Mesendoderm (in vitro differentiated cells): ENCODE measurements at regions not wholly inside any gene's neighbourhood (a gene's known extent, or its start where the extent isn't known, plus 50 kb on each side); places are given as distances from the start of the nearest gene placed in this dataset.

Experiments
- DNase-seq: peaks from one replicate; pipeline ENCODE4 v3.0.0; 2013
- H2AK5ac ChIP-seq: 2 replicates; pipeline ENCODE4 v1.6.1; 2013; ENCODE audit warnings: low read length, inconsistent platforms
- H2BK120ac ChIP-seq: 2 replicates; pipeline ENCODE4 v1.6.1; 2013; ENCODE audit warnings: low read depth, mild to moderate bottlenecking, low read length, moderate library complexity, mixed read lengths
- H2BK15ac ChIP-seq: replicated peaks from 2 replicates; pipeline ENCODE4 v1.6.1; 2013; ENCODE audit warnings: low read depth, mild to moderate bottlenecking, moderate library complexity
- H2BK5ac ChIP-seq: 2 replicates; pipeline ENCODE4 v1.6.1; 2013; ENCODE audit warnings: low read length, inconsistent platforms
- H3K18ac ChIP-seq: 2 replicates; pipeline ENCODE4 v1.6.1; 2013; ENCODE audit warnings: mild to moderate bottlenecking, low read length, mixed read lengths
- H3K23ac ChIP-seq: one replicate; pipeline ENCODE4 v1.6.1; 2013; ENCODE audit warnings: low read length
- H3K27ac ChIP-seq: 2 replicates; pipeline ENCODE4 v1.5.1; 2013; ENCODE audit warnings: low read depth, mild to moderate bottlenecking, inconsistent platforms, low read length, moderate library complexity
- H3K27me3 ChIP-seq: 2 replicates; pipeline ENCODE4 v1.6.1; 2013; ENCODE audit warnings: low read length, control low read depth, mild to moderate bottlenecking, inconsistent platforms; ENCODE audit not compliant: insufficient read depth, poor library complexity
- H3K36me3 ChIP-seq: 2 replicates; pipeline ENCODE4 v1.6.1; 2013; ENCODE audit warnings: low read length, inconsistent platforms; ENCODE audit not compliant: control insufficient read depth, insufficient read depth
- H3K4ac ChIP-seq: one replicate; pipeline ENCODE4 v1.6.1; 2013; ENCODE audit warnings: low read depth, mild to moderate bottlenecking, low read length, moderate library complexity
- H3K4me1 ChIP-seq: 2 replicates; pipeline ENCODE4 v1.6.1; 2013; ENCODE audit warnings: low read depth, low read length, inconsistent platforms; ENCODE audit not compliant: control insufficient read depth
- H3K4me2 ChIP-seq: 2 replicates; pipeline ENCODE4 v1.6.1; 2013; ENCODE audit warnings: low read length
- H3K4me3 ChIP-seq: 2 replicates; pipeline ENCODE4 v1.5.1; 2013; ENCODE audit warnings: mild to moderate bottlenecking, low read length
- H3K56ac ChIP-seq: one replicate; pipeline ENCODE4 v1.6.1; 2013; ENCODE audit warnings: low read length
- H3K79me1 ChIP-seq: 2 replicates; pipeline ENCODE4 v1.6.1; 2013; ENCODE audit warnings: low read length, inconsistent platforms
- H3K79me2 ChIP-seq: 2 replicates; pipeline ENCODE4 v1.6.1; 2013; ENCODE audit warnings: mild to moderate bottlenecking, low read length; ENCODE audit not compliant: control insufficient read depth, insufficient read depth
- H3K9ac ChIP-seq: 2 replicates; pipeline ENCODE4 v1.6.1; 2013; ENCODE audit warnings: low read length, inconsistent platforms
- H4K5ac ChIP-seq: one replicate; pipeline ENCODE4 v1.6.1; 2013; ENCODE audit warnings: low read length
- H4K8ac ChIP-seq: one replicate; pipeline ENCODE4 v1.6.1; 2013; ENCODE audit warnings: low read depth, mild to moderate bottlenecking, control low read depth, low read length, moderate library complexity
- WGBS: extraction: QIAGEN DNeasy Blood & Tissue Kit; methylation state at CpG from one replicate; pipeline ENCODE4 v1.1.7; 2013; ENCODE audit warnings: low lambda C conversion rate, missing lambda C conversion rate; ENCODE audit not compliant: insufficient coverage; ENCODE audit errors: extremely low coverage; 5-methylcytosine and 5-hydroxymethylcytosine counted together

DNA sequence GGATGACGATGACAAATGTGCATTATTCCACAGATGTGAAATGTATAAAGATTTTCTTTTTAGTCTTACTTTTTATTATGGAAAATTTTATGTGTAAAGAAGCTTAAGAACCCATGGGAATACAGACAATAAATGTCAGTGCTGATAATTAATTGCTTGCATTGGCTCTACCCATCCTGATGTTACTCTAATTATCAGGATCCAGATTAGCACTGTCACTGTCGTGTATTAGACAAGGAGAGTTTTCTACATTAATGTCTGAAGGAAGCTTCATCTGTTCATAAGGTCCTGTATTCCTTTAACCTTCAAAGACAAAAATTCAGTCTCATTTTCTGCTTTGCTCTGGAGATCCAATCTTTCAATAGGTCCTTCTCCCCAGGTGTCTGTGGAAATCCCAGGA lies 259.1 kb upstream of the ADAMTS5 start:
- Histone ChIP-seq H3K18ac (no peak overlapping the region), H3K27ac (no peak overlapping the region), H2BK15ac (no peak overlapping the region), H2BK5ac (no peak overlapping the region), H3K27me3 (no peaks in the 10 kb centered on the region), H3K4me3 (no peak overlapping the region), H3K56ac (no peak overlapping the region), H3K79me1 (no peaks in the 10 kb centered on the region), H3K79me2 (no peaks in the 10 kb centered on the region), H3K9ac (no peak overlapping the region), H3K4me1 (no peaks in the 10 kb centered on the region), H3K4me2 (no peak overlapping the region), H3K36me3 (no peaks in the 10 kb centered on the region), H3K4ac (no peak overlapping the region), H2BK120ac (no peak overlapping the region), H3K23ac (no peak overlapping the region), H2AK5ac (no peak overlapping the region), H4K8ac (no peak overlapping the region), H4K5ac (no peak overlapping the region)
- WGBS: no CpG with 5 or more reads among the region's 2 CpGs
- no peak for DNase-seq

GRCh38 chr21:27225151-27225550 lies 258.3 kb upstream of the ADAMTS5 start:
- Histone ChIP-seq H4K8ac (no peak overlapping the region), H3K9ac (no peak overlapping the region), H3K18ac (no peak overlapping the region), H3K27me3 (no peaks in the 10 kb centered on the region), H2BK5ac (no peak overlapping the region), H3K23ac (no peak overlapping the region), H3K79me1 (no peaks in the 10 kb centered on the region), H3K4me3 (no peak overlapping the region), H3K56ac (no peak overlapping the region), H3K4me2 (no peak overlapping the region), H3K79me2 (no peaks in the 10 kb centered on the region), H2AK5ac (no peak overlapping the region), H2BK15ac (no peak overlapping the region), H3K36me3 (no peaks in the 10 kb centered on the region), H3K4me1 (no peaks in the 10 kb centered on the region), H3K4ac (no peak overlapping the region), H3K27ac (no peak overlapping the region), H2BK120ac (no peak overlapping the region), H4K5ac (no peak overlapping the region)
- DNase-seq: no peak

GRCh38 chr21:27224169-27224568 lies 257.3 kb upstream of the ADAMTS5 start:
- H3K18ac ChIP-seq: no peak overlapping the region
- H3K4me2 ChIP-seq: no peak overlapping the region
- no peak overlapping the region for H3K23ac ChIP-seq
- no peaks in the 10 kb centered on the region for H3K36me3 ChIP-seq
- H2AK5ac ChIP-seq: no peak overlapping the region
- H3K4me1 ChIP-seq: no peaks in the 10 kb centered on the region
- no peak overlapping the region for H3K4ac ChIP-seq
- H3K9ac ChIP-seq: no peak overlapping the region
- no peak overlapping the region for H3K27ac ChIP-seq
- H3K79me2 ChIP-seq: no peaks in the 10 kb centered on the region
- no peaks in the 10 kb centered on the region for H3K27me3 ChIP-seq
- H2BK15ac ChIP-seq: no peak overlapping the region
- no peak overlapping the region for H4K8ac ChIP-seq
- H3K56ac ChIP-seq: no peak overlapping the region
- no peak overlapping the region for H3K4me3 ChIP-seq
- DNase-seq: no peak
- H2BK120ac ChIP-seq: no peak overlapping the region
- H4K5ac ChIP-seq: no peak overlapping the region
- no peaks in the 10 kb centered on the region for H3K79me1 ChIP-seq
- no peak overlapping the region for H2BK5ac ChIP-seq

DNA sequence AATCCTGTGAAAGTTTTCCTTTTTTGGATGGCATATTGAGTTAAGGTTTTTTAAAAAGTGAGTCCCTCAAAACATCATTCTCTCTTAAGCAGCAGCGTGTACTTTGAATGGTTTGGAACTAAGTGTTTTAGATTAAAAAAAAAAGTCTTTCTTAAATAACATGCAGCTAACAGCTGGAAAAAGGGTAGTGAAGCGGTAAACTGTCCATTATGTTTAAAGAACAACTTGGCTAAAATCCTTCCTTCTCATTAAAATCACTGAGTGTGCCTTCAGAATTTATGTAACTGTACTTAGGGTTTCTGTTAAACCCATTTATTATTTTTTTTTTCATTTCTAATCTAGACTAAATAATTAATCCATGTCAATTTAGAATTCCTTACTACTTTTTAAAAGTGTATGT lies 254.2 kb upstream of the ADAMTS5 start:
- no peak overlapping the region for H4K5ac ChIP-seq
- H3K18ac ChIP-seq: no peak overlapping the region
- H3K4ac ChIP-seq: no peak overlapping the region
- no peak for DNase-seq
- H3K36me3 ChIP-seq: no peaks in the 10 kb centered on the region
- H3K27me3 ChIP-seq: no peaks in the 10 kb centered on the region
- H3K23ac ChIP-seq: no peak overlapping the region
- WGBS: no CpG with 5 or more reads among the region's 2 CpGs
- H3K9ac ChIP-seq: no peak overlapping the region
- H3K4me2 ChIP-seq: no peak overlapping the region
- no peak overlapping the region for H2BK5ac ChIP-seq
- no peaks in the 10 kb centered on the region for H3K79me1 ChIP-seq
- no peaks in the 10 kb centered on the region for H3K4me1 ChIP-seq
- no peak overlapping the region for H3K4me3 ChIP-seq
- no peak overlapping the region for H2BK15ac ChIP-seq
- H3K56ac ChIP-seq: no peak overlapping the region
- H2BK120ac ChIP-seq: no peak overlapping the region
- H2AK5ac ChIP-seq: no peak overlapping the region
- no peak overlapping the region for H3K27ac ChIP-seq
- no peaks in the 10 kb centered on the region for H3K79me2 ChIP-seq
- no peak overlapping the region for H4K8ac ChIP-seq

DNA sequence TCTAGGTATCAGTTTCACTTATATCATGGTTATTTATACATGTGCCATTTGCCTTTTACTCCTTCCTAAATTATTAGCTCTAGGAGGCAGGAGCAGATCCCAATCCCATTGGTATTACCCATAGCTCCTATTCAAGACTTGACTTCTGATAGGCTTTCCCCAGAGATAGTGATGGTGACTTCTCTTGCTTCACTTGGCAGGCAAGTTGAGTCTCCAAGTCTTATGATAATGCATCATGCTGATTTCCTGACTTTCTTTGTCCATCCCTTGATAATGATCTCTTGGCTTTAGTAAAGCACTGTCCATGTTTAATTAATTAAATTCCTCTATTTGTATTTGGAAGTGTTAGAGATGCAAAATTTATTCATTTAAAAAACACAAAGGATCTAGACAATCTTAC lies 253.5 kb upstream of the ADAMTS5 start:
- no peak for DNase-seq
- Histone ChIP-seq H4K5ac (no peak overlapping the region), H3K4me2 (no peak overlapping the region), H3K18ac (no peak overlapping the region), H3K79me1 (no peaks in the 10 kb centered on the region), H3K36me3 (no peaks in the 10 kb centered on the region), H3K4me3 (no peak overlapping the region), H2BK15ac (no peak overlapping the region), H3K4ac (no peak overlapping the region), H2BK120ac (no peak overlapping the region), H4K8ac (no peak overlapping the region), H2BK5ac (no peak overlapping the region), H3K79me2 (no peaks in the 10 kb centered on the region), H3K23ac (no peak overlapping the region), H3K4me1 (no peaks in the 10 kb centered on the region), H3K9ac (no peak overlapping the region), H3K27me3 (no peaks in the 10 kb centered on the region), H3K27ac (no peak overlapping the region), H2AK5ac (no peak overlapping the region), H3K56ac (no peak overlapping the region)

GRCh38 chr21:27219068-27219467 lies 252.2 kb upstream of the ADAMTS5 start:
- Histone ChIP-seq H3K56ac (no peak overlapping the region), H2BK120ac (no peak overlapping the region), H3K79me2 (no peaks in the 10 kb centered on the region), H3K27me3 (no peaks in the 10 kb centered on the region), H3K18ac (no peak overlapping the region), H2AK5ac (no peak overlapping the region), H3K4me3 (no peak overlapping the region), H3K79me1 (no peaks in the 10 kb centered on the region), H3K4ac (no peak overlapping the region), H3K4me2 (no peak overlapping the region), H2BK15ac (no peak overlapping the region), H3K23ac (no peak overlapping the region), H3K36me3 (no peaks in the 10 kb centered on the region), H4K8ac (no peak overlapping the region), H3K9ac (no peak overlapping the region), H3K4me1 (no peaks in the 10 kb centered on the region), H4K5ac (no peak overlapping the region), H3K27ac (no peak overlapping the region), H2BK5ac (no peak overlapping the region)
- DNase-seq: no peak
- WGBS: no CpG with 5 or more reads among the region's 2 CpGs
